ENCODE measurements at regions not wholly inside any gene's neighbourhood (a gene's known extent, or its start where the extent isn't known, plus 50 kb on each side); places are given as distances from the start of the nearest gene placed in this dataset.
"Not testable (repeated sequence)": the region's sequence is repeated elsewhere in the genome, so short reads cannot be mapped to it uniquely, and the experiment has no call there.

- DNase-seq = no peak
- intact Hi-C loops (cut with DNase I) = no loop called here
These were observed 326.6 kb upstream of the C2CD4B start for GRCh38 chr15:62491642-62492041.

- intact Hi-C loops (cut with DNase I) = no loop called here
- no peak for DNase-seq
These were observed 327.8 kb upstream of the C2CD4B start for GRCh38 chr15:62492900-62493299.

GRCh38 chr15:62494197-62494596 lies 329.1 kb upstream of the C2CD4B start:
- DNase-seq = no peak
- intact Hi-C loops (cut with DNase I) = no loop called here

- DNase-seq = no peak
- intact Hi-C loops (cut with DNase I) = no loop called here
These were observed 330.9 kb upstream of the C2CD4B start for GRCh38 chr15:62495670-62496614.

- DNase-seq = no peak
- intact Hi-C loops (cut with DNase I) = no loop called here
These were observed 332.3 kb upstream of the C2CD4B start for GRCh38 chr15:62497356-62497755.

GRCh38 chr15:62498278-62498677 lies 333.2 kb upstream of the C2CD4B start:
- DNase-seq = no peak
- intact Hi-C loops (cut with DNase I) = no loop called here

GRCh38 chr15:62498712-62499111 lies 333.6 kb upstream of the C2CD4B start:
- intact Hi-C loops (cut with DNase I) = no loop called here
- DNase-seq = no peak

GRCh38 chr15:62500325-62500724 lies 335.2 kb upstream of the C2CD4B start:
- intact Hi-C loops (cut with DNase I) = no loop called here
- DNase-seq = no peak

- intact Hi-C loops (cut with DNase I) = no loop called here
- no peak for DNase-seq
These were observed 337.4 kb upstream of the C2CD4B start for GRCh38 chr15:62502451-62502850.

GRCh38 chr15:62503451-62503850 lies 338.4 kb upstream of the C2CD4B start:
- intact Hi-C loops (cut with DNase I) = no loop called here
- peak in 1 of 10 donors; percentile 29 for DNase-seq

- no peak for DNase-seq
- intact Hi-C loops (cut with DNase I) = no loop called here
These were observed 340.7 kb upstream of the C2CD4B start for GRCh38 chr15:62505762-62506161.

GRCh38 chr15:62506217-62506805 lies 341.2 kb upstream of the C2CD4B start:
- intact Hi-C loops (cut with DNase I) = no loop called here
- DNase-seq = no peak

GRCh38 chr15:62509395-62509958 lies 344.4 kb upstream of the C2CD4B start:
- no peak for DNase-seq
- intact Hi-C loops (cut with DNase I) = no loop called here

- no peak for DNase-seq
- intact Hi-C loops (cut with DNase I) = no loop called here
These were observed 345.7 kb upstream of the C2CD4B start for GRCh38 chr15:62510791-62511190.

GRCh38 chr15:62512904-62513303 lies 347.8 kb upstream of the C2CD4B start:
- no peak for DNase-seq
- intact Hi-C loops (cut with DNase I) = no loop called here

- intact Hi-C loops (cut with DNase I) = no loop called here
- no peak for DNase-seq
These were observed 348.8 kb upstream of the C2CD4B start for GRCh38 chr15:62513893-62514292.

- DNase-seq = no peak
- intact Hi-C loops (cut with DNase I) = no loop called here
These were observed 350.8 kb upstream of the C2CD4B start for GRCh38 chr15:62515696-62516395.

GRCh38 chr15:62517541-62517940 lies 352.5 kb upstream of the C2CD4B start:
- no peak for DNase-seq
- intact Hi-C loops (cut with DNase I) = no loop called here

GRCh38 chr15:62518666-62519065 lies 353.6 kb upstream of the C2CD4B start:
- intact Hi-C loops (cut with DNase I); DNase-seq: not testable (repeated sequence)

- intact Hi-C loops (cut with DNase I) = no loop called here
- no peak for DNase-seq
These were observed 354.8 kb upstream of the C2CD4B start for GRCh38 chr15:62519900-62520299.

- no peak for DNase-seq
- intact Hi-C loops (cut with DNase I) = no loop called here
These were observed 355.8 kb upstream of the C2CD4B start for GRCh38 chr15:62520887-62521286.

Measured in posterior cingulate gyrus (tissue), 11 donors.